HCT116 (cell line): ENCODE measurements at regions not wholly inside any gene's neighbourhood (a gene's known extent, or its start where the extent isn't known, plus 50 kb on each side); places are given as distances from the start of the nearest gene placed in this dataset.
"Not testable (repeated sequence)": the region's sequence is repeated elsewhere in the genome, so short reads cannot be mapped to it uniquely, and the experiment has no call there.

Experiments used
- ATAC-seq: fragments of 200-7000 bp; cut with Tn5 transposase; 2 replicates; pipeline ENCODE4 v1.9.1; 2020; ENCODE audit warnings: mild to moderate bottlenecking, moderate library complexity
- BruUV-seq: library from RNA; stranded (reverse); fragments of 400-500 nt; replicated peaks from 2 replicates; lab custom pipeline; 2021; lab: Mats Ljungman, UMichigan
- CTCF ChIA-PET: fragments of 300-600 bp; sonication (Branson Sonifier 250); formaldehyde crosslinking; loops from one replicate; lab custom pipeline; 2021; ENCODE audit warnings: antibody characterized with exemption; lab: Charles Lee
- POLR2A ChIA-PET: fragments of 300-600, 350-600 bp; sonication (Branson Sonifier 250); formaldehyde crosslinking; loops from one replicate; lab custom pipeline; 2021; ENCODE audit warnings: antibody characterized with exemption; lab: Charles Lee
- RAD21 ChIA-PET, 2 experiments: fragments of 300-600 bp; sonication (Branson Sonifier 250); formaldehyde crosslinking; loops; one replicate each; lab custom pipeline; 2023; ENCODE audit warnings: low total read pairs in 2 of 2; ENCODE audit not compliant: uncharacterized antibody in 2 of 2, unreplicated experiment in 2 of 2, low non-redundant PET in 1 of 2; lab: Charles Lee
- DNase-seq: peaks from one replicate; pipeline ENCODE4 v3.0.0-alpha.2; 2010; ENCODE audit warnings: low read depth, low spot score
- H2AFZ ChIP-seq: fragments of 200-600 bp; shearing (Covaris generic), sonication (generic); 2 replicates; pipeline ENCODE4 v1.6.1; 2017; ENCODE audit warnings: low read depth, mixed run types, mixed read lengths, antibody characterized with exemption, low read length; ENCODE audit not compliant: poor library complexity, severe bottlenecking
- H3K27ac ChIP-seq: 2 replicates; pipeline ENCODE4 v1.5.1; 2012; ENCODE audit warnings: low read depth, low read length
- H3K27me3 ChIP-seq: fragments of 200-600 bp; sonication (generic); 2 replicates; pipeline ENCODE4 v1.6.1; 2016; ENCODE audit warnings: mixed run types, low read length, mixed read lengths; ENCODE audit not compliant: insufficient read depth
- H3K36me3 ChIP-seq, 2 experiments: fragments of 200-500 bp in 1 of 2; fragments of 200-600 bp in 1 of 2; sonication (Bioruptor generic) in 1 of 2; sonication (generic) in 1 of 2; 2 replicates each; pipeline versions ENCODE4 v1.5.1 to v1.6.1; 2014 to 2016; ENCODE audit warnings: low read length in 2 of 2, inconsistent platforms in 1 of 2, mixed read lengths in 1 of 2, mixed run types in 1 of 2; ENCODE audit not compliant: insufficient read depth in 2 of 2, control insufficient read depth in 1 of 2
- H3K4me1 ChIP-seq, 2 experiments: fragments of 200-600 bp in 1 of 2; sonication (generic) in 1 of 2; 2 replicates each; pipeline versions ENCODE4 v1.5.1 to v1.6.1; 2012 to 2017; ENCODE audit warnings: low read length in 2 of 2, inconsistent platforms in 1 of 2, mild to moderate bottlenecking in 1 of 2, mixed read lengths in 1 of 2, mixed run types in 1 of 2, moderate library complexity in 1 of 2; ENCODE audit not compliant: insufficient read depth in 2 of 2, control insufficient read depth in 1 of 2
- H3K4me2 ChIP-seq: fragments of 200-600 bp; sonication (generic); 2 replicates; pipeline ENCODE4 v1.6.1; 2017; ENCODE audit warnings: mixed run types, low read length, mixed read lengths
- H3K4me3 ChIP-seq, 2 experiments: fragments of 200-600 bp in 1 of 2; sonication (generic) in 1 of 2; replicated peaks in 1 of 2; 2 replicates each; pipeline ENCODE4 v1.5.1; 2011 to 2016; ENCODE audit warnings: low read length in 2 of 2, control low read depth in 1 of 2, low read depth in 1 of 2, mild to moderate bottlenecking in 1 of 2, mixed read lengths in 1 of 2, mixed run types in 1 of 2
- H3K79me2 ChIP-seq: fragments of 200-600 bp; sonication (generic); 2 replicates; pipeline ENCODE4 v1.6.1; 2017; ENCODE audit warnings: mild to moderate bottlenecking, mixed run types, low read length, moderate library complexity, mixed read lengths; ENCODE audit not compliant: insufficient read depth
- H3K9ac ChIP-seq: fragments of 200-600 bp; sonication (generic); 2 replicates; pipeline ENCODE4 v1.6.1; 2016; ENCODE audit warnings: low read length, mixed read lengths
- H3K9me2 ChIP-seq: fragments of 200-600 bp; sonication (generic), shearing (Covaris generic); 2 replicates; pipeline ENCODE4 v1.6.1; 2017; ENCODE audit warnings: mixed run types, mild to moderate bottlenecking, moderate library complexity; ENCODE audit not compliant: insufficient read depth
- H3K9me3 ChIP-seq, 2 experiments: fragments of 200-500 bp in 1 of 2; fragments of 200-600 bp in 1 of 2; sonication (Bioruptor generic) in 1 of 2; sonication (generic) in 1 of 2; 2 replicates each; pipeline ENCODE4 v1.6.1; 2014 to 2017; ENCODE audit warnings: low read length in 2 of 2, mixed read lengths in 2 of 2, inconsistent platforms in 1 of 2, low read depth in 1 of 2, mild to moderate bottlenecking in 1 of 2, mixed run types in 1 of 2, moderate library complexity in 1 of 2; ENCODE audit not compliant: control insufficient read depth in 1 of 2, insufficient read depth in 1 of 2
- H4K20me1 ChIP-seq: fragments of 200-600 bp; sonication (generic), shearing (Covaris generic); 2 replicates; pipeline ENCODE4 v1.6.1; 2017; ENCODE audit warnings: mixed run types, mild to moderate bottlenecking, moderate library complexity; ENCODE audit not compliant: insufficient read depth
- EZH2 ChIP-seq: fragments of 200-600 bp; sonication (generic); IDR thresholded peaks from 2 replicates; pipeline ENCODE4 v1.6.1; 2017; ENCODE audit warnings: antibody characterized with exemption, mixed run types
- JUND ChIP-seq: IDR thresholded peaks from 2 replicates; pipeline ENCODE4 v1.6.1; 2012
- POLR2A ChIP-seq: IDR thresholded peaks from 2 replicates; pipeline ENCODE4 v1.7.0; 2011; ENCODE audit warnings: borderline replicate concordance; ENCODE audit not compliant: insufficient read depth, insufficient read length; ENCODE audit errors: extremely low read depth
- POLR2AphosphoS5 ChIP-seq: IDR thresholded peaks from 2 replicates; pipeline ENCODE4 v1.6.1; 2011; ENCODE audit warnings: mild to moderate bottlenecking, low read depth, low read length, moderate library complexity
- RAD21 ChIP-seq: IDR thresholded peaks from 2 replicates; pipeline ENCODE4 v1.6.1; 2012; ENCODE audit warnings: low read depth, mild to moderate bottlenecking
- intact Hi-C: fragments of 100-400 bp; cut with micrococcal nuclease; formaldehyde crosslinking; loops from 2 replicates; pipeline ENCODE4 v1.10.0; 2022

GRCh38 chr9:78714576-78714975 lies 417.7 kb downstream of the PSAT1 start:
- no TSS peak for BruUV-seq
- Histone ChIP-seq H4K20me1 (no peaks in the 10 kb centered on the region), H3K36me3 (no peaks in the 10 kb centered on the region), H3K9ac (no peak overlapping the region), H3K4me1 (no peaks in the 10 kb centered on the region), H3K27ac (no peak overlapping the region), H3K79me2 (no peaks in the 10 kb centered on the region), H3K4me3 (no peak overlapping the region), H2AFZ (no peak overlapping the region), H3K9me2 (no peaks in the 10 kb centered on the region), H3K4me2 (no peak overlapping the region), H3K9me3 (no peaks in the 10 kb centered on the region), H3K27me3 (no peaks in the 10 kb centered on the region)
- RAD21 ChIA-PET: no interaction called here
- ATAC-seq: no peak
- TF ChIP-seq POLR2A: no peak
- CTCF ChIA-PET: no interaction called here
- intact Hi-C loops: no loop called here
- POLR2A ChIA-PET: no interaction called here
- DNase-seq: no peak

GRCh38 chr9:78719029-78719428 lies 422.1 kb downstream of the PSAT1 start:
- H3K4me3 ChIP-seq, H3K9ac ChIP-seq, H3K4me2 ChIP-seq, RAD21 ChIA-PET, H3K9me3 ChIP-seq, H3K27me3 ChIP-seq, DNase-seq, H3K9me2 ChIP-seq, POLR2A ChIA-PET, BruUV-seq, CTCF ChIA-PET, H4K20me1 ChIP-seq, ATAC-seq, H3K36me3 ChIP-seq, H2AFZ ChIP-seq, H3K79me2 ChIP-seq, H3K4me1 ChIP-seq, H3K27ac ChIP-seq, intact Hi-C loops: not testable (repeated sequence)

GRCh38 chr9:78724896-78725295 lies 428.0 kb downstream of the PSAT1 start:
- H3K9me2 ChIP-seq: no peaks in the 10 kb centered on the region

More at GRCh38 chr9:78724896-78725295, 428.0 kb downstream of the PSAT1 start:
- BruUV-seq: no TSS peak
- Histone ChIP-seq H3K4me3 (no peak overlapping the region), H4K20me1 (no peaks in the 10 kb centered on the region), H3K9ac (no peak overlapping the region), H3K4me2 (no peak overlapping the region), H3K36me3 (no peaks in the 10 kb centered on the region), H3K27me3 (no peaks in the 10 kb centered on the region), H3K9me3 (0 out of 4 replicates have a peak, but pooled peaks cover 0 to 3% of the 10 kb centered on the region in 2 experiments), H3K79me2 (no peaks in the 10 kb centered on the region), H3K4me1 (no peaks in the 10 kb centered on the region), H3K27ac (no peak overlapping the region), H2AFZ (no peak overlapping the region)
- ATAC-seq: no peak
- TF ChIP-seq JUND: no peak
- no peak for TF ChIP-seq POLR2AphosphoS5
- TF ChIP-seq RAD21: no peak
- no peak for TF ChIP-seq EZH2
- intact Hi-C loops: loop anchor here (5.0 kb wide), 1 partner anchor 52 kb away; no protein-coding TSS in a partner anchor
- DNase-seq: no peak
- RAD21 ChIA-PET: no interaction called here
- POLR2A ChIA-PET: no interaction called here
- CTCF ChIA-PET: no interaction called here
